ENCODE measurements at regions not wholly inside any gene's neighbourhood (a gene's known extent, or its start where the extent isn't known, plus 50 kb on each side); places are given as distances from the start of the nearest gene placed in this dataset.

DNA sequence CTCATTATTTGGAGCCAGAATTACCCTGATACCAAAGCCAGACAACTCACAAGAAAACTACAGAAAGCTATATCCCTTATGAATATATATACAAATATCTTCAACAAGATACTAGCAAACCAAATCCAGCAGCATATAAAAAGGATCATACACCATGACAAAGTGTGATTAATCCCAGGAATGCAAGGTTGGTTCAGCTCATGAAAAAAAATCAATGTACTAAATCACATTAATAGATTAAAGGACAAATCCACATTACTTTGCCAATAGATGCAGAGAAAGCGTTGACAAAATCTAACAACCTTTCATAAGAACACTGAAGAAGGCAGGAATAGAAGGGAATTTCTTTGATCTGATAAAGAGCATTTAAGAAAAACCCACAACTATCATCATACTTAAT is 50.4 kb upstream of the TEAD1 start:
- CTCF ChIA-PET: no interaction called here
- no peaks in the 10 kb centered on the region for H3K36me3 ChIP-seq (ENCODE audit: control insufficient read depth in 2 of 2, insufficient read depth in 1 of 2, low read length in 2 of 2)
- no peaks in the 10 kb centered on the region for H3K9me3 ChIP-seq (ENCODE audit: control insufficient read depth, insufficient read depth, low read depth, low read length)
- no peak overlapping the region for H3K4me3 ChIP-seq (ENCODE audit: low read depth, low read length)
- no peaks in the 10 kb centered on the region for H3K4me1 ChIP-seq (ENCODE audit: control insufficient read depth, insufficient read depth, low read length)
- POLR2A ChIA-PET: no interaction called here
- H3K27ac ChIP-seq (ENCODE audit: extremely low read depth, low read depth, low read length): no peak overlapping the region
- no peak for TF ChIP-seq ZNF426 (tag by site-specific recombination; IDR thresholded peaks at IDR 0.05)
- TF ChIP-seq, protein P1, sequence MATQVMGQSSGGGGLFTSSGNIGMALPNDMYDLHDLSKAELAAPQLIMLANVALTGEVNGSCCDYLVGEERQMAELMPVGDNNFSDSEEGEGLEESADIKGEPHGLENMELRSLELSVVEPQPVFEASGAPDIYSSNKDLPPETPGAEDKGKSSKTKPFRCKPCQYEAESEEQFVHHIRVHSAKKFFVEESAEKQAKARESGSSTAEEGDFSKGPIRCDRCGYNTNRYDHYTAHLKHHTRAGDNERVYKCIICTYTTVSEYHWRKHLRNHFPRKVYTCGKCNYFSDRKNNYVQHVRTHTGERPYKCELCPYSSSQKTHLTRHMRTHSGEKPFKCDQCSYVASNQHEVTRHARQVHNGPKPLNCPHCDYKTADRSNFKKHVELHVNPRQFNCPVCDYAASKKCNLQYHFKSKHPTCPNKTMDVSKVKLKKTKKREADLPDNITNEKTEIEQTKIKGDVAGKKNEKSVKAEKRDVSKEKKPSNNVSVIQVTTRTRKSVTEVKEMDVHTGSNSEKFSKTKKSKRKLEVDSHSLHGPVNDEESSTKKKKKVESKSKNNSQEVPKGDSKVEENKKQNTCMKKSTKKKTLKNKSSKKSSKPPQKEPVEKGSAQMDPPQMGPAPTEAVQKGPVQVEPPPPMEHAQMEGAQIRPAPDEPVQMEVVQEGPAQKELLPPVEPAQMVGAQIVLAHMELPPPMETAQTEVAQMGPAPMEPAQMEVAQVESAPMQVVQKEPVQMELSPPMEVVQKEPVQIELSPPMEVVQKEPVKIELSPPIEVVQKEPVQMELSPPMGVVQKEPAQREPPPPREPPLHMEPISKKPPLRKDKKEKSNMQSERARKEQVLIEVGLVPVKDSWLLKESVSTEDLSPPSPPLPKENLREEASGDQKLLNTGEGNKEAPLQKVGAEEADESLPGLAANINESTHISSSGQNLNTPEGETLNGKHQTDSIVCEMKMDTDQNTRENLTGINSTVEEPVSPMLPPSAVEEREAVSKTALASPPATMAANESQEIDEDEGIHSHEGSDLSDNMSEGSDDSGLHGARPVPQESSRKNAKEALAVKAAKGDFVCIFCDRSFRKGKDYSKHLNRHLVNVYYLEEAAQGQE (tag by site-specific recombination; IDR thresholded peaks at IDR 0.05): no peak
- no peak for TF ChIP-seq ZNF837 (tag by site-specific recombination; IDR thresholded peaks at IDR 0.05)
- TF ChIP-seq ZNF146 (tag by site-specific recombination; IDR thresholded peaks at IDR 0.05): no peak
- TF ChIP-seq, protein P2, sequence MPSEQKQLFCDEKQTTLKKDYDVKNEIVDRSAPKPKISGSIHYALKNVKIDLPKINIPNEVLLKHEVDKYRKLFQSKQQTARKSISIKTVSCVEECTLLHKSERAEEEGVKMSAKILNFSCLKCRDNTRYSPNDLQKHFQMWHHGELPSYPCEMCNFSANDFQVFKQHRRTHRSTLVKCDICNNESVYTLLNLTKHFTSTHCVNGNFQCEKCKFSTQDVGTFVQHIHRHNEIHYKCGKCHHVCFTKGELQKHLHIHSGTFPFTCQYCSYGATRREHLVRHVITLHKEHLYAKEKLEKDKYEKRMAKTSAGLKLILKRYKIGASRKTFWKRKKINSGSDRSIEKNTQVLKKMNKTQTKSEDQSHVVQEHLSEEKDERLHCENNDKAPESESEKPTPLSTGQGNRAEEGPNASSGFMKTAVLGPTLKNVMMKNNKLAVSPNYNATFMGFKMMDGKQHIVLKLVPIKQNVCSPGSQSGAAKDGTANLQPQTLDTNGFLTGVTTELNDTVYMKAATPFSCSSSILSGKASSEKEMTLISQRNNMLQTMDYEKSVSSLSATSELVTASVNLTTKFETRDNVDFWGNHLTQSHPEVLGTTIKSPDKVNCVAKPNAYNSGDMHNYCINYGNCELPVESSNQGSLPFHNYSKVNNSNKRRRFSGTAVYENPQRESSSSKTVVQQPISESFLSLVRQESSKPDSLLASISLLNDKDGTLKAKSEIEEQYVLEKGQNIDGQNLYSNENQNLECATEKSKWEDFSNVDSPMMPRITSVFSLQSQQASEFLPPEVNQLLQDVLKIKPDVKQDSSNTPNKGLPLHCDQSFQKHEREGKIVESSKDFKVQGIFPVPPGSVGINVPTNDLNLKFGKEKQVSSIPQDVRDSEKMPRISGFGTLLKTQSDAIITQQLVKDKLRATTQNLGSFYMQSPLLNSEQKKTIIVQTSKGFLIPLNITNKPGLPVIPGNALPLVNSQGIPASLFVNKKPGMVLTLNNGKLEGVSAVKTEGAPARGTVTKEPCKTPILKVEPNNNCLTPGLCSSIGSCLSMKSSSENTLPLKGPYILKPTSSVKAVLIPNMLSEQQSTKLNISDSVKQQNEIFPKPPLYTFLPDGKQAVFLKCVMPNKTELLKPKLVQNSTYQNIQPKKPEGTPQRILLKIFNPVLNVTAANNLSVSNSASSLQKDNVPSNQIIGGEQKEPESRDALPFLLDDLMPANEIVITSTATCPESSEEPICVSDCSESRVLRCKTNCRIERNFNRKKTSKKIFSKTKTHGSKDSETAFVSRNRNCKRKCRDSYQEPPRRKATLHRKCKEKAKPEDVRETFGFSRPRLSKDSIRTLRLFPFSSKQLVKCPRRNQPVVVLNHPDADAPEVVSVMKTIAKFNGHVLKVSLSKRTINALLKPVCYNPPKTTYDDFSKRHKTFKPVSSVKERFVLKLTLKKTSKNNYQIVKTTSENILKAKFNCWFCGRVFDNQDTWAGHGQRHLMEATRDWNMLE (tag by site-specific recombination; conservative IDR thresholded peaks at IDR 0.05; ENCODE audit: low read depth): no peak
- TF ChIP-seq, protein P3, sequence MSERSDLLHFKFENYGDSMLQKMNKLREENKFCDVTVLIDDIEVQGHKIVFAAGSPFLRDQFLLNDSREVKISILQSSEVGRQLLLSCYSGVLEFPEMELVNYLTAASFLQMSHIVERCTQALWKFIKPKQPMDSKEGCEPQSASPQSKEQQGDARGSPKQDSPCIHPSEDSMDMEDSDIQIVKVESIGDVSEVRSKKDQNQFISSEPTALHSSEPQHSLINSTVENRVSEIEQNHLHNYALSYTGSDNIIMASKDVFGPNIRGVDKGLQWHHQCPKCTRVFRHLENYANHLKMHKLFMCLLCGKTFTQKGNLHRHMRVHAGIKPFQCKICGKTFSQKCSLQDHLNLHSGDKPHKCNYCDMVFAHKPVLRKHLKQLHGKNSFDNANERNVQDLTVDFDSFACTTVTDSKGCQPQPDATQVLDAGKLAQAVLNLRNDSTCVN (tag by site-specific recombination; optimal IDR thresholded peaks at IDR 0.05): no peak
- TF ChIP-seq ZNF792 (tag by site-specific recombination; IDR thresholded peaks at IDR 0.05): no peak
- TF ChIP-seq, protein P4, sequence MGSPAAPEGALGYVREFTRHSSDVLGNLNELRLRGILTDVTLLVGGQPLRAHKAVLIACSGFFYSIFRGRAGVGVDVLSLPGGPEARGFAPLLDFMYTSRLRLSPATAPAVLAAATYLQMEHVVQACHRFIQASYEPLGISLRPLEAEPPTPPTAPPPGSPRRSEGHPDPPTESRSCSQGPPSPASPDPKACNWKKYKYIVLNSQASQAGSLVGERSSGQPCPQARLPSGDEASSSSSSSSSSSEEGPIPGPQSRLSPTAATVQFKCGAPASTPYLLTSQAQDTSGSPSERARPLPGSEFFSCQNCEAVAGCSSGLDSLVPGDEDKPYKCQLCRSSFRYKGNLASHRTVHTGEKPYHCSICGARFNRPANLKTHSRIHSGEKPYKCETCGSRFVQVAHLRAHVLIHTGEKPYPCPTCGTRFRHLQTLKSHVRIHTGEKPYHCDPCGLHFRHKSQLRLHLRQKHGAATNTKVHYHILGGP (tag by site-specific recombination; IDR thresholded peaks at IDR 0.05): no peak
- TF ChIP-seq SETDB1 (IDR thresholded peaks at IDR 0.05; ENCODE audit: insufficient read length, low read length): peak; percentile 9

All from HEK293 (cell line).